Ovary (tissue), 7 donors: ENCODE measurements at regions not wholly inside any gene's neighbourhood (a gene's known extent, or its start where the extent isn't known, plus 50 kb on each side); places are given as distances from the start of the nearest gene placed in this dataset.
"Not testable (repeated sequence)": the region's sequence is repeated elsewhere in the genome, so short reads cannot be mapped to it uniquely, and the experiment has no call there.

Experiments used
- DNase-seq, 5 donors: peaks; one replicate each; pipeline ENCODE4 v3.0.0-alpha.2; 2019 to 2020
- H3K27ac ChIP-seq, 2 donors: fragments of 200-600 bp; one replicate each; pipeline versions ENCODE4 v1.5.1 to v1.8.0; 2019 to 2022
- H3K27me3 ChIP-seq: fragments of 200-600 bp; one replicate; pipeline ENCODE4 v1.8.0; 2022
- H3K36me3 ChIP-seq: fragments of 200-600 bp; sonication (generic); one replicate; pipeline ENCODE4 v1.5.1; 2019
- H3K4me1 ChIP-seq: one replicate; pipeline ENCODE4 v1.8.1; 2013; ENCODE audit warnings: mild to moderate bottlenecking, moderate library complexity; ENCODE audit not compliant: insufficient read depth
- H3K4me3 ChIP-seq: fragments of 200-600 bp; sonication (generic); one replicate; pipeline ENCODE4 v1.5.1; 2017
- H3K9me3 ChIP-seq, 2 donors: fragments of 200-600 bp in 1 of 2; sonication (generic) in 1 of 2; one replicate each; pipeline versions ENCODE4 v1.5.1 to v1.8.1; 2013 to 2019; ENCODE audit warnings: mild to moderate bottlenecking in 1 of 2, moderate library complexity in 1 of 2
- CTCF ChIP-seq, 3 donors: fragments of 450-650 bp in 2 of 3; fragments of 200-600 bp in 1 of 3; IDR thresholded peaks; one replicate each; pipeline versions ENCODE4 v1.5.1 to v1.8.0; 2016 to 2022; ENCODE audit warnings: antibody characterized with exemption in 3 of 3, mild to moderate bottlenecking in 1 of 3
- EP300 ChIP-seq: sonication (generic); formaldehyde crosslinking; IDR thresholded peaks from one replicate; pipeline ENCODE4 v1.6.1; 2017; ENCODE audit warnings: antibody characterized with exemption
- POLR2A ChIP-seq: fragments of 450-650 bp; IDR thresholded peaks from one replicate; pipeline ENCODE4 v1.6.1; 2017; ENCODE audit warnings: antibody characterized with exemption, mild to moderate bottlenecking, moderate library complexity
- WGBS, 3 donors: extraction: QIAGEN DNeasy Blood & Tissue Kit in 1 of 3; methylation state at CpG; one replicate each; pipeline versions ENCODE4 v1.1.5 to v1.1.7; 2013 to 2017; 5-methylcytosine and 5-hydroxymethylcytosine counted together
- intact Hi-C, 4 donors: fragments of 100-400 bp; cut with DNase I; formaldehyde crosslinking; loops; one replicate each; pipeline versions ENCODE4 v1.11.0 to v1.15.1; 2022 to 2023
- donor health status: DM: no; HTN: no; CAD: no; lungs with moderate emphysema.
- donor health status: DM: no; HTN: no; CAD: no.
- donor health status: Bipolar disorder and iron deficiency.
- donor health status: DM: no; HTN: no; CAD: no.
- donor health status: DM: yes; HTN: yes; CAD: no.

GRCh38 chr3:61407397-61407796 is 154.0 kb upstream of the PTPRG start:
- Histone ChIP-seq H3K27ac (no peak overlapping the region), H3K9me3 (no peaks in the 10 kb centered on the region), H3K4me3 (no peak overlapping the region), H3K36me3 (no peaks in the 10 kb centered on the region), H3K4me1 (no peaks in the 10 kb centered on the region), H3K27me3 (no peaks in the 10 kb centered on the region)
- DNase-seq: no peak
- TF ChIP-seq EP300: no peak
- no peak for TF ChIP-seq CTCF (IDR thresholded peaks at IDR 0.05)
- no peak for TF ChIP-seq POLR2A
- WGBS, 3 donors: 92 to 98% (median 97%) methylated on average over 1 of the region's 1 CpG
- intact Hi-C loops: no loop called here

GRCh38 chr3:61409638-61410037 is 151.7 kb upstream of the PTPRG start:
- Histone ChIP-seq H3K27me3 (no peaks in the 10 kb centered on the region), H3K4me3 (no peak overlapping the region), H3K9me3 (no peaks in the 10 kb centered on the region), H3K4me1 (no peaks in the 10 kb centered on the region), H3K36me3 (no peaks in the 10 kb centered on the region), H3K27ac (no peak overlapping the region)
- no peak for DNase-seq
- intact Hi-C loops: no loop called here
- 81 to 85% (median 82%) methylated on average over 3 of the region's 3 CpGs for WGBS, 3 donors
- TF ChIP-seq POLR2A (no peak), CTCF (IDR thresholded peaks at IDR 0.05) (no peak), EP300 (no peak)

- H3K9me3 ChIP-seq, H3K27ac ChIP-seq, H3K4me1 ChIP-seq, H3K4me3 ChIP-seq, H3K27me3 ChIP-seq, intact Hi-C loops, H3K36me3 ChIP-seq, DNase-seq: not testable (repeated sequence)
- 77 to 87% (median 86%) methylated on average over 4 of the region's 4 CpGs for WGBS, 3 donors
Measured at GRCh38 chr3:61410358-61410757, 151.0 kb upstream of the PTPRG start.

GRCh38 chr3:61411009-61411662 is 150.2 kb upstream of the PTPRG start:
- Histone ChIP-seq H3K27ac (no peak overlapping the region), H3K4me3 (no peak overlapping the region), H3K9me3 (no peaks in the 10 kb centered on the region), H3K27me3 (no peaks in the 10 kb centered on the region), H3K4me1 (no peaks in the 10 kb centered on the region), H3K36me3 (no peaks in the 10 kb centered on the region)
- 95 to 99% (median 96%) methylated on average over 3 of the region's 3 CpGs for WGBS, 3 donors
- DNase-seq: no peak
- no peak for TF ChIP-seq EP300
- TF ChIP-seq POLR2A: no peak
- no peak for TF ChIP-seq CTCF (IDR thresholded peaks at IDR 0.05)
- intact Hi-C loops: no loop called here

- H3K27ac ChIP-seq: no peak overlapping the region
- H3K9me3 ChIP-seq: no peaks in the 10 kb centered on the region
- H3K27me3 ChIP-seq: no peaks in the 10 kb centered on the region
- 56 to 77% (median 71%) methylated on average over 4 of the region's 4 CpGs for WGBS, 3 donors
- no peaks in the 10 kb centered on the region for H3K4me1 ChIP-seq
- intact Hi-C loops: no loop called here
- no peaks in the 10 kb centered on the region for H3K36me3 ChIP-seq
- TF ChIP-seq POLR2A (no peak), CTCF (IDR thresholded peaks at IDR 0.05) (no peak)
- DNase-seq: no peak
- H3K4me3 ChIP-seq: no peak overlapping the region
Measured at GRCh38 chr3:61414456-61414855, 146.9 kb upstream of the PTPRG start.
